NT2/D1 (cell line): ENCODE measurements at regions not wholly inside any gene's neighbourhood (a gene's known extent, or its start where the extent isn't known, plus 50 kb on each side); places are given as distances from the start of the nearest gene placed in this dataset.
"Not testable (repeated sequence)": the region's sequence is repeated elsewhere in the genome, so short reads cannot be mapped to it uniquely, and the experiment has no call there.

ENCODE experiments used
- SUZ12 ChIP-seq: IDR thresholded peaks from 2 replicates; pipeline ENCODE4 v1.6.1; 2011; ENCODE audit not compliant: insufficient read length, insufficient read depth; ENCODE audit errors: extremely low read depth
- YY1 ChIP-seq: IDR thresholded peaks from 2 replicates; pipeline ENCODE4 v1.6.1; 2011; ENCODE audit not compliant: insufficient read length, insufficient read depth
- ZNF274 ChIP-seq: IDR thresholded peaks from 2 replicates; pipeline ENCODE4 v1.6.1; 2011; ENCODE audit warnings: mild to moderate bottlenecking, low read depth, low read length

- TF ChIP-seq SUZ12, YY1, ZNF274: not testable (repeated sequence)
Observed at GRCh38 chr2:132361498-132361897, 55.1 kb upstream of the GPR39 start.
